Keratinocyte (primary cell): ENCODE measurements at regions not wholly inside any gene's neighbourhood (a gene's known extent, or its start where the extent isn't known, plus 50 kb on each side); places are given as distances from the start of the nearest gene placed in this dataset.

Source experiments
- CTCF ChIP-seq, 3 experiments: IDR thresholded peaks in 1 of 3; conservative IDR thresholded peaks in 1 of 3; optimal IDR thresholded peaks in 1 of 3; 2 replicates in 2 of 3; 3 replicates in 1 of 3; pipeline versions ENCODE3 to v1.5.1; 2011; ENCODE audit warnings: low read length in 3 of 3, mild to moderate bottlenecking in 3 of 3, moderate library complexity in 2 of 3, control low read depth in 1 of 3, inconsistent platforms in 1 of 3; ENCODE audit not compliant: insufficient read depth in 2 of 3; ENCODE audit errors: extremely low read depth in 1 of 3
- EZH2 ChIP-seq: IDR thresholded peaks from one replicate; pipeline ENCODE4 v1.6.1; 2012; ENCODE audit warnings: inconsistent platforms, mild to moderate bottlenecking, low read length, moderate library complexity

- TF ChIP-seq EZH2 (no peak), CTCF (optimal IDR thresholded peaks at IDR 0.05 in 1 of 3, IDR thresholded peaks at IDR 0.05 in 1 of 3, conservative IDR thresholded peaks at IDR 0.05 in 1 of 3; ENCODE audit: extremely low read depth in 1 of 3, insufficient read depth in 2 of 3, low read length in 3 of 3) (no peak)
Measured at GRCh38 chr14:98328496-98328895, 943.5 kb downstream of the BCL11B start.
